A549 (cell line): ENCODE measurements at regions not wholly inside any gene's neighbourhood (a gene's known extent, or its start where the extent isn't known, plus 50 kb on each side); places are given as distances from the start of the nearest gene placed in this dataset.

Source experiments
- ATAC-seq, 2 experiments: fragments of 200-7000 bp in 1 of 2; fragments of >200 bp in 1 of 2; cut with Nextera tagmentation in 1 of 2; cut with Tn5 transposase in 1 of 2; 3 replicates each; pipeline versions ENCODE4 v1.8.0 to v1.9.1; 2018 to 2020; ENCODE audit warnings: mild to moderate bottlenecking in 1 of 2, moderate library complexity in 1 of 2
- CTCF ChIA-PET: fragments of 300-600 bp; sonication (Branson Sonifier 250); formaldehyde crosslinking; extraction: SDS; loops from one replicate; lab custom pipeline; 2021; ENCODE audit warnings: antibody characterized with exemption, inconsistent platforms; lab: Yijun Ruan, JAX
- POLR2A ChIA-PET: fragments of 350-600 bp; formaldehyde crosslinking; extraction: SDS; loops from one replicate; lab custom pipeline; 2021; ENCODE audit warnings: antibody characterized with exemption, inconsistent platforms; lab: Yijun Ruan, JAX
- DNase-seq, 2 experiments: peaks; one replicate each; pipeline versions ENCODE4 v3.0.0 to v3.0.0-alpha.2; 2011 to 2016; ENCODE audit warnings: low read depth in 1 of 2, low spot score in 1 of 2
- FAIRE-seq: peaks from 2 replicates; lab custom pipeline; 2011; peaks lifted over from hg19 to GRCh38; lab: Jason Lieb, UNC
- H3K27ac ChIP-seq, 2 experiments: fragments of >200 bp; sonication (Bioruptor Twin); formaldehyde crosslinking; 3 replicates each; pipeline ENCODE4 v1.5.1; 2016 to 2017
- H3K4me1 ChIP-seq: fragments of >200 bp; sonication (Bioruptor Twin); formaldehyde crosslinking; 3 replicates; pipeline ENCODE4 v1.6.1; 2016
- H3K4me2 ChIP-seq: fragments of >200 bp; sonication (Bioruptor Twin); formaldehyde crosslinking; 3 replicates; pipeline ENCODE4 v1.6.1; 2016
- H3K4me3 ChIP-seq: fragments of >200 bp; sonication (Bioruptor Twin); formaldehyde crosslinking; 3 replicates; pipeline ENCODE4 v1.5.1; 2016
- H3K9me3 ChIP-seq: fragments of >200 bp; sonication (Bioruptor Twin); formaldehyde crosslinking; 3 replicates; pipeline ENCODE4 v1.6.1; 2016
- CBX8 ChIP-seq: fragments of 200-600 bp; sonication (generic); IDR thresholded peaks from 2 replicates; pipeline ENCODE4 v1.6.1; 2016
- CHD2 ChIP-seq: fragments of 150-350 bp; IDR thresholded peaks from 2 replicates; pipeline ENCODE4 v1.6.1; 2014; ENCODE audit warnings: low read length; ENCODE audit not compliant: partially characterized antibody
- EHMT2 ChIP-seq: fragments of 200-600 bp; sonication (generic); IDR thresholded peaks from 2 replicates; pipeline ENCODE4 v1.6.1; 2016; ENCODE audit warnings: antibody characterized with exemption, low read depth, mild to moderate bottlenecking, moderate library complexity
- FOSL2 ChIP-seq, 2 experiments: fragments of 450-650 bp in 1 of 2; fragments of >200 bp in 1 of 2; sonication (Bioruptor Twin) in 1 of 2; formaldehyde crosslinking; IDR thresholded peaks; 2 replicates each; pipeline versions ENCODE4 v1.5.0 to v1.6.1; 2016 to 2020; ENCODE audit warnings: mild to moderate bottlenecking in 1 of 2, moderate library complexity in 1 of 2
- GATA3 ChIP-seq: IDR thresholded peaks from 2 replicates; pipeline ENCODE4 v1.6.1; 2012; ENCODE audit warnings: borderline replicate concordance
- HEYL ChIP-seq: fragments of 250-450 bp; sonication (Bioruptor Pico); IDR thresholded peaks from 2 replicates; pipeline ENCODE4 v1.8.0; 2021; ENCODE audit warnings: mild to moderate bottlenecking, moderate library complexity
- HOXB13 ChIP-seq: fragments of 250-450 bp; sonication (Bioruptor Pico); IDR thresholded peaks from 2 replicates; pipeline ENCODE4 v1.5.0; 2020; ENCODE audit warnings: low read depth, mild to moderate bottlenecking, moderate library complexity
- HOXB5 ChIP-seq: fragments of 250-450 bp; sonication (Bioruptor Pico); IDR thresholded peaks from 2 replicates; pipeline ENCODE4 v1.5.0; 2020; ENCODE audit warnings: mild to moderate bottlenecking, moderate library complexity
- JUN ChIP-seq, 2 experiments: fragments of >200 bp; sonication (Bioruptor Twin); formaldehyde crosslinking; IDR thresholded peaks; 2 replicates in 1 of 2; 3 replicates in 1 of 2; pipeline ENCODE4 v1.6.1; 2016 to 2017
- NPAS2 ChIP-seq: fragments of 250-450 bp; sonication (Bioruptor Pico); IDR thresholded peaks from 2 replicates; pipeline ENCODE4 v1.8.0; 2022; ENCODE audit warnings: mild to moderate bottlenecking, moderate library complexity, borderline replicate concordance
- POLR2A ChIP-seq: IDR thresholded peaks from 2 replicates; pipeline ENCODE4 v1.6.1; 2012; ENCODE audit warnings: mild to moderate bottlenecking, low read length
- POLR2AphosphoS2 ChIP-seq: conservative IDR thresholded peaks from 2 replicates; pipeline ENCODE4 v1.6.1; 2012; ENCODE audit warnings: low read length, improper control_type of control experiment, inconsistent platforms
- RAD21 ChIP-seq, 2 experiments: fragments of >200 bp in 1 of 2; sonication (Bioruptor Twin) in 1 of 2; formaldehyde crosslinking in 1 of 2; IDR thresholded peaks in 1 of 2; conservative IDR thresholded peaks in 1 of 2; 2 replicates in 1 of 2; 3 replicates in 1 of 2; pipeline ENCODE4 v1.6.1; 2012 to 2018; ENCODE audit warnings: inconsistent platforms in 1 of 2
- RARB ChIP-seq: fragments of 250-450 bp; sonication (Bioruptor Pico); IDR thresholded peaks from 2 replicates; pipeline ENCODE4 v1.8.0; 2021; ENCODE audit warnings: mild to moderate bottlenecking, moderate library complexity
- RCOR1 ChIP-seq: fragments of 150-350 bp; IDR thresholded peaks from 2 replicates; pipeline ENCODE4 v1.6.1; 2014; ENCODE audit warnings: antibody characterized with exemption, low read length, low read depth
- SREBF2 ChIP-seq: fragments of 450-650 bp; IDR thresholded peaks from 2 replicates; pipeline ENCODE4 v1.6.1; 2014; ENCODE audit warnings: mild to moderate bottlenecking, moderate library complexity
- TFCP2L1 ChIP-seq: fragments of 250-450 bp; sonication (Bioruptor Pico); IDR thresholded peaks from 2 replicates; pipeline ENCODE4 v1.5.0; 2021; ENCODE audit warnings: mild to moderate bottlenecking
- ZFP36 ChIP-seq: fragments of 450-650 bp; IDR thresholded peaks from 2 replicates; pipeline ENCODE4 v1.6.1; 2014; ENCODE audit warnings: borderline replicate concordance; ENCODE audit not compliant: partially characterized antibody
- ZSCAN20 ChIP-seq: fragments of 250-450 bp; sonication (Bioruptor Pico); IDR thresholded peaks from 2 replicates; pipeline ENCODE4 v1.8.0; 2022; ENCODE audit warnings: mild to moderate bottlenecking, moderate library complexity
- WGBS: methylation state at CpG from one replicate; pipeline ENCODE4 v1.1.6; 2017; ENCODE audit errors: missing lambda C conversion rate; 5-methylcytosine and 5-hydroxymethylcytosine counted together
- TF ChIP-seq, protein P1 (sequence below): fragments of >200 bp; sonication (Bioruptor Twin); formaldehyde crosslinking; IDR thresholded peaks from 3 replicates; pipeline ENCODE4 v1.6.1; 2016
- TF ChIP-seq, protein P2 (sequence below): fragments of >200 bp; sonication (Bioruptor Twin); formaldehyde crosslinking; IDR thresholded peaks from 3 replicates; pipeline ENCODE4 v1.5.1; 2016

DNA sequence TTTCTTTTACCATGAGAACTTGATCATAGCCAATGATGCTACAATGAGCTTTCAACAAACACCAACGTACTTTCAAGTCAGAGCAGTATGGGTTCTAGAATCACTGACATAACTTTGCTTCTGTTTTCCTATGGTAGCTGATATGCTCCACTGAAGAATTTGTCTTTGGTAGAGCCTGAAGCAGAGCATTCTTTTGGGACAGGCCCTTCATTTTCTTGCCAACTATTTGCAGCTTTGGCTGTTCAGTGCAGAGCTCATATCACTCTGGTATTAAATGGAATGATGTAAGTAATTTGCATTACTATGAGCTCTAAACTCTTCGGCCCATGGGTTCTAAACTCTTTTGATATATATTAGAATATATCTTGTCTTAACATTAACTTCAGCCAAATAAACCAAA, 51.8 kb upstream of the APC start (continued):
- TF ChIP-seq HOXB5 (CRISPR knock-in tag) (no peak), EHMT2 (no peak), GATA3 (no peak), CHD2 (no peak), ZFP36 (no peak), JUN (IDR thresholded peaks at IDR 0.05) (no peak), HEYL (no peak), CBX8 (no peak)
- TF ChIP-seq, protein P1, sequence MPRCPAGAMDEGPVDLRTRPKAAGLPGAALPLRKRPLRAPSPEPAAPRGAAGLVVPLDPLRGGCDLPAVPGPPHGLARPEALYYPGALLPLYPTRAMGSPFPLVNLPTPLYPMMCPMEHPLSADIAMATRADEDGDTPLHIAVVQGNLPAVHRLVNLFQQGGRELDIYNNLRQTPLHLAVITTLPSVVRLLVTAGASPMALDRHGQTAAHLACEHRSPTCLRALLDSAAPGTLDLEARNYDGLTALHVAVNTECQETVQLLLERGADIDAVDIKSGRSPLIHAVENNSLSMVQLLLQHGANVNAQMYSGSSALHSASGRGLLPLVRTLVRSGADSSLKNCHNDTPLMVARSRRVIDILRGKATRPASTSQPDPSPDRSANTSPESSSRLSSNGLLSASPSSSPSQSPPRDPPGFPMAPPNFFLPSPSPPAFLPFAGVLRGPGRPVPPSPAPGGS = no peak

DNA sequence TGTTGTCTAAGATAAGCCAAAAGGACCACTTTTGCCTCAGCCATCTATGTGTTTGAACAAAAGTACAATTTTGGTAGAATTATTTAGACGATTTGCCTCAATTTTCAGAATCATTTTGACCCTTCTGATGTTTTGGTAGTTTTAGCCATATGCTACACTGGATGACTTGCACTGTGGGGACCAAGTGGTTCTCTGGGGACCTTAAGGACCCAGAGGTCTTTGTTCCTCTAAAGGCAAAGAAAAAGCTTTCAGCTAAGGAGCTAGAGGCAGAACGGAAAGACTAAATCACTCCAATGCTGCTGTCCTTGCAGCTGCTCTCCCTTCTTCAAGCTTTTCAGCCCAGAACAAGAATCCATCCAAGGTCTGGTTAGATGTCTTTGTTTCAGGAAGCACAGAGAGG, 51.0 kb upstream of the APC start:
- no peaks in the 10 kb centered on the region for H3K4me1 ChIP-seq
- H3K4me3 ChIP-seq = no peak overlapping the region
- ChIA-PET POLR2A (no interaction called here), CTCF (interaction anchor here (2.0 kb wide), 1 partner anchor 135 kb away, joined by 7 read pairs; no protein-coding TSS in a partner anchor)
- FAIRE-seq (no peak), ATAC-seq (no peak), DNase-seq (no peak)
- no peaks in the 10 kb centered on the region for H3K9me3 ChIP-seq
- no peak overlapping the region for H3K4me2 ChIP-seq
- TF ChIP-seq, protein P1 = no peak
- TF ChIP-seq CHD2 (no peak), SREBF2 (no peak), HOXB13 (CRISPR knock-in tag) (no peak), RARB (CRISPR knock-in tag) (no peak), FOSL2 (IDR thresholded peaks at IDR 0.05) (no peak), FOSL2 (CRISPR knock-in tag; IDR thresholded peaks at IDR 0.05) (no peak), POLR2A (no peak)
- TF ChIP-seq, protein P2, sequence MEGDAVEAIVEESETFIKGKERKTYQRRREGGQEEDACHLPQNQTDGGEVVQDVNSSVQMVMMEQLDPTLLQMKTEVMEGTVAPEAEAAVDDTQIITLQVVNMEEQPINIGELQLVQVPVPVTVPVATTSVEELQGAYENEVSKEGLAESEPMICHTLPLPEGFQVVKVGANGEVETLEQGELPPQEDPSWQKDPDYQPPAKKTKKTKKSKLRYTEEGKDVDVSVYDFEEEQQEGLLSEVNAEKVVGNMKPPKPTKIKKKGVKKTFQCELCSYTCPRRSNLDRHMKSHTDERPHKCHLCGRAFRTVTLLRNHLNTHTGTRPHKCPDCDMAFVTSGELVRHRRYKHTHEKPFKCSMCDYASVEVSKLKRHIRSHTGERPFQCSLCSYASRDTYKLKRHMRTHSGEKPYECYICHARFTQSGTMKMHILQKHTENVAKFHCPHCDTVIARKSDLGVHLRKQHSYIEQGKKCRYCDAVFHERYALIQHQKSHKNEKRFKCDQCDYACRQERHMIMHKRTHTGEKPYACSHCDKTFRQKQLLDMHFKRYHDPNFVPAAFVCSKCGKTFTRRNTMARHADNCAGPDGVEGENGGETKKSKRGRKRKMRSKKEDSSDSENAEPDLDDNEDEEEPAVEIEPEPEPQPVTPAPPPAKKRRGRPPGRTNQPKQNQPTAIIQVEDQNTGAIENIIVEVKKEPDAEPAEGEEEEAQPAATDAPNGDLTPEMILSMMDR = no peak
- H3K27ac ChIP-seq = no peak overlapping the region
- WGBS = 43% methylated on average over 2 of the region's 2 CpGs

DNA sequence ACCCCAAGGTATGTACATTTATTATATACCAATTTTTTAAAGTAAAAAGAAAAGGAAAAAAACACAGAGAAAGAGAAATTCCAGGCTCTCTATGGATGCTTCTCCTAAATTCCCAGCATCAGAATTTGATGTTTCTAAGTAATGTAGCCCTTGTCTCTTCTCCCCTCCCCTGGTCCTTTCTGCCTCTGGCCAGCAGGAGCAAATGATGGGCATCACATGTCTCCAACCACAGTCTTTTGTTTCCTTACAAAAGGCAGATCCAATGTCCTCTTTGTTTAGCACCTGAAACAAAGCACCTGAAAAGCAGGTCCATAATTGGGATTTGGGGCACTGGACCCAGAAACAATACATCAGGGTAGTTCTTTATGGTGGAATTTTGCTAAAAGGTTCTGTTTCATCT, 50.4 kb upstream of the APC start:
- Histone ChIP-seq H3K4me1 (no peaks in the 10 kb centered on the region), H3K4me3 (no peak overlapping the region), H3K4me2 (no peak overlapping the region), H3K9me3 (no peaks in the 10 kb centered on the region), H3K27ac (no peak overlapping the region)
- DNase-seq = no peak
- no peak for TF ChIP-seq ZSCAN20 (CRISPR knock-in tag)
- TF ChIP-seq RAD21 (conservative IDR thresholded peaks at IDR 0.05 in 1 of 2, IDR thresholded peaks at IDR 0.05 in 1 of 2) = no peak
- no peak for TF ChIP-seq CBX8
- TF ChIP-seq ZFP36 = no peak
- TF ChIP-seq TFCP2L1 (CRISPR knock-in tag) = no peak
- no peak for TF ChIP-seq RCOR1
- TF ChIP-seq POLR2AphosphoS2 = no peak
- no peak for TF ChIP-seq NPAS2 (CRISPR knock-in tag)
- TF ChIP-seq, all 56 proteins: peak for 0
- FAIRE-seq (no peak), ATAC-seq (no peak)
- CTCF ChIA-PET = no interaction called here
- POLR2A ChIA-PET = no interaction called here
